IPS-18c (cell line): ENCODE measurements at regions not wholly inside any gene's neighbourhood (a gene's known extent, or its start where the extent isn't known, plus 50 kb on each side); places are given as distances from the start of the nearest gene placed in this dataset.

ENCODE experiments used
- H3K4me3 ChIP-seq: 2 replicates; pipeline ENCODE4 v1.7.0; 2013; ENCODE audit warnings: low read depth, mild to moderate bottlenecking, low read length, moderate library complexity; ENCODE audit not compliant: insufficient read depth
- H3K9me3 ChIP-seq: one replicate; pipeline ENCODE4 v1.6.1; 2013; ENCODE audit warnings: mild to moderate bottlenecking, low read length, moderate library complexity; ENCODE audit not compliant: control insufficient read depth, insufficient read depth

DNA sequence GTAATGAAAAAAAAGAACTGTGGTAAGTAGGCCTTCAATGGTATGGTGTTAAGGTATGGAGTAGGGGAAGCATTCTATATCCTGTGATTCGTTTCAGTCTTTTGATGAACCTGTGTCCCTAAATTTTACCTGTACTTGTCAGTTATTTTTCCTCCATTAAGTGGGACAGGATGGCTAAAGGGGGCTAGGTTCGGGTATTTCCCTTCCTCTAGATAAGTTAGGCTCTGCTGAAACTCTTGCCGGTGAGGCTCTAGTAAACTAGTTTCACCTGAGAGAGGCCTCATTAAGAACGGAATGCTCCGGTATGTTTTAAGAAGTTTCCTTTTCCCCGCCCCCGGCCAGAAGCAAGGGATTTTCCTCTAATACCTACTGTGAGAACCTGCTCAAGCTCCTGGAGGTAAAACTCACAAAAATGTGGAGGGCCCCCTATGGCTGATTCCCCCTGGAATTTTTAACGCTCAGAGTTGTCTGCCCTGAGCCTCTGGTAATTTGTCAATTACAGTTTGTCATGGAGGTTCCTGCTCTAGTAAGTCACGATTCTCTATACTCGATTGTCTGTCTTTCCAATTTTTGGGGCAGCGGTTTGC is 87.7 kb downstream of the MACIR start:
- no peak overlapping the region for H3K4me3 ChIP-seq
- no peaks in the 10 kb centered on the region for H3K9me3 ChIP-seq

DNA sequence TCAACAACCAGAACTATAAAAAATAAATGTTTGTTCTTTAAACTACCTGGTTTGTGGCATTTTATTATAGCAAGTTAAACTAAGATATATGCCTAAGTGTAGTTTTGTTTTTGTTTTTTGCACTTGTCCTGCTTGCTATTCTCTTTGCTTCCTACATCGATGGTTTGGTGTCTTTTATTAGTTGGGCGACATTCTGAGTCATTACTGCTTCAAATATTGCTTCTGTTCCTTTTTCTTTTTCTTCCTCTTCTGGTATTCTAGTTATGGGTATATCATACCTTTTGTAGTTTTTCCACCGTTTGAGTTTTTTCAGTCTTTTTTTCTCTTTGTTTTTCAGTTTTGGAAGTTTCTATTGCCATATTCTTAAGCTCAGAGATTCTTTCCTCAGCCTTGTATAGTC is 86.9 kb downstream of the MACIR start:
- H3K9me3 ChIP-seq = no peaks in the 10 kb centered on the region
- H3K4me3 ChIP-seq = no peak overlapping the region

DNA sequence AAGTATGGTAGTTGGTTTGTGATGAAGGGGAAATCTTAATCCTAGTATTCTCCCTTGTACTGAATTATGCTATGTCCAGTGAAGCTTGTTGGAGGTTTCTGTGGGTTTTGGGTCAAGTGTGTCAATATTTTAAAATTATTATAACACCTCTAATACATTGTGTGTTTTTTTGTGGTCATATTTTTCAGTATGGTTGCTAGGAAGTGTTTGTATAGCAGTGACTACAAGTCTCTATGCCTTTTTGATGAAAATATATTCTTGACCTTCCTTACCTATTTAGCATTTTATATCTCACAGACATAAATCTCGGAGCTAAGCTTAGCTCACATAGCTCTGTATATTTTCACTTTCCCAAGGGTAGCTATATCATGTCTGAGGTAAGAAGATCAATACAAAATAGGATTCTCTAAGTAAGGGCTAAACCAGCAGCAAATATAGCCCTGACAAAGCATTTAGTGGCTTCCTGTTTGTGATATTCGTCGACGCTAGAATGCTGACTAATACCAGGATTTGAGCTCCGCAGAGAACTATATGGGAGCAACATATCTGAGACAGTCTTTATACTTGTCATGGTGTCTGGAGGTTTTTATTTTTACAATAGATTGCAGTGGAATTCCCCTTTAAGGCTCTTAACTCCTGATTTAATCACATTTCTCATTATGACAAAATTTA is 82.3 kb downstream of the MACIR start:
- Histone ChIP-seq H3K4me3 (no peak overlapping the region), H3K9me3 (no peaks in the 10 kb centered on the region)

DNA sequence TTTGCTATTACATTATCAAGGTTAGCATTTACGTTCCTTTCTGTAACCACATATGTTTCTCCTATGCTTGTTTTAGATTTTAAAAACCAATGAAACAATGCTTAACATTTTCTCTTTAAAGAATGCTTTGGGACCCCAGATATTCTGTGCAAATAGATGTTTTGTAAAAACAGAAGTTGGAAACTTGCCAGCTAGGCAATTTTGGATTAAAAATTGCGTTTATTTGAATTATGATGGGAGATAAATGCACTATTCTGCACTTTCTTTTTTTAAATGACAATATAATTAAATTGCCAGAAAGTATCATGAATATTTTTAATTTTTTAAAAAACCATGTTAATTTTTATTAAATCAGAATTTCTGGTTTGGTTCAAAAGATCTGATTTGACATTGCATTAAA is 81.6 kb downstream of the MACIR start:
- H3K4me3 ChIP-seq = no peak overlapping the region
- H3K9me3 ChIP-seq = no peaks in the 10 kb centered on the region

DNA sequence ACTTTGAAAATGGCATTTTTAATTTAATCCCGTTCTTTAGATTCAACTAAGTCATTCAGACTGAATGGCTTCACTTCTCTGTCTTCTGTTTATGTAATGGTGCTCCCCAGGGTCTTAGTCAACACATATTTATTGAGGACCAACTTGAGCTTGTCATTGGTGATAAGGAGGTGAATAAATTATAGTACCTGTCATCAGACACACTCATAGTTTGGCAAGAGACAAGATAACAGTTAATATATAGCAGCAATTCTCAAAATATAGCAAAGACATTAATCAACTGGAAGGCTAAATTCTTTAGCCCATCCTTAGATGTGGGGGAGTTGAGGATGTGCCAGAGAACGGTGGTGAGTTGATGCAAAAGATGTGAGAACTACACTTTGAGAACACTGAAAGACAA is 78.4 kb downstream of the MACIR start:
- no peak overlapping the region for H3K4me3 ChIP-seq

DNA sequence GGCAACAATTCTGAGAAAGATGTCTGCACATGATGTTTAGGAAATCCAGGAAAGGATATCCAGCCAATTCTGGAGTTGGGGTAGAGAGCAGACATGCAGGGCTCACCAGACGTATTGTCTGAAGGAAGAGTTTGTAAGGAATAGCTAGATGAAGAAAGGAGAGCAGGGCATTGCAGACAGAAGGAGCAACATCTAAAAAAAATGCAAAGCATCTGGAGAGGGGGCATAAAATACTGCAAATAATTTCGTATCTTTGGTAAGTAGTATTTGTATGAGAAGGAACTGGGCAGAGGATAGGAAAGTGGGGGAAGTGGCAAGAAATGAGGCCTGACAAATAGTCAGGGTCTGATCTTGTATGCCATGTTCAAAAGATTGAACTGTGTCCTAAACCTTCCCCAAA is 74.8 kb downstream of the MACIR start:
- Histone ChIP-seq H3K9me3 (no peaks in the 10 kb centered on the region), H3K4me3 (no peak overlapping the region)

More for the DNA sequence above, 78.4 kb downstream of the MACIR start:
- H3K9me3 ChIP-seq = no peaks in the 10 kb centered on the region

DNA sequence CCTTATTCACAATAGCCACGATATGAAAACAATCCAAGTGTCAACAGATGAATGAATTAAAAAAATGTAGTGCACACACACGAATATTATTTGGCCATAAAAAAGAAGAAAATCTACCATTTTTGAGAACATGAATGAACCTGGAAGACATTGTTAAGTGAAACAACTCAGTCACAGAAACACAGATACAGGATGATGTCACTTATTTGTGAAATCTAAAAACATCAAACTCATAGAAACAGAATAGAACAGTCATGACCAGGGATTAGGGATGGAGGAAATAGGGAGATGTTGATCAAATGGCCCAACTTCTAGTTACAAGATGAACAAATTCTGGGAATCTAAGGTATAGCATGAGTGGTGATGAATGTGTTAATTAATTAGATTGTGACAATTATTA is 72.3 kb downstream of the MACIR start:
- H3K4me3 ChIP-seq = no peak overlapping the region
- no peaks in the 10 kb centered on the region for H3K9me3 ChIP-seq
